ENCODE measurements at regions not wholly inside any gene's neighbourhood (a gene's known extent, or its start where the extent isn't known, plus 50 kb on each side); places are given as distances from the start of the nearest gene placed in this dataset.

DNA sequence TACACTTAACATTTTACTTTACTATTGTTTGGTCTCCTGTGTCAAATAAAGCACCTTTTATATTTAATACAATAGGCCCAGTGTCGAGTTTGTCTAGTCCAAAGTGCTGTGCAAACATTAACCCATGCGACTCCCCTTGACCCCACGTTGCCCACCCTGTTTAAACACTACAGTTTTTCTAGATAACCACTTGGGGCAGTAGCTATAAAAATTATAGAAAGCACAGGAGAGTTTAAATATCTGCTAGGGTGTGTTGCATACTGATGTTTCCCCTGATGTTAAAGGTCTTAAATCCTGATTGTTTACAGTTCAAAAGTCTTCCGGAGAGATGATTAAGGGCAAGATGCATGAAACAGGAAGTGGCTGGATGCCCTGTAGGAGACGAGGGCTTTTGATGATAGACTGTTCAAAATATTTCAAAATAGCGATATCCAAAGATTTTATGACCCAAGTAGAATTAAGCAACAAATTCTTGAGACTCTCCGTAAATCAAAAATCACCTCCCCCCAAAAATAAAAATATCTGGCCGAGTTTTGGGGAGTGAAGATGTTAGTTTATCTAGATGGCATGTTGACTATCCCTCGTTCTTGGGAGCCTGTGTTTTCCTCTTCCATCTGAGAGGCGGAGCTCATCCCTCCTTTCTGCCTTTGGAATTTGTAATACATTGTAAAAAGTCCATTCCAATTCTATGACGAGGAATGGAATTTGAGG lies 167.1 kb downstream of the FGF9 start:
- in situ Hi-C loops (cut with MboI), result no loop called here

More for the DNA sequence above, 167.1 kb downstream of the FGF9 start:
- H3K79me2 ChIP-seq (ENCODE audit: control insufficient read depth, insufficient read depth, low read length), result no peaks in the 10 kb centered on the region
- no peaks in the 10 kb centered on the region for H3K4me1 ChIP-seq (replicated peaks in 1 of 2; ENCODE audit: control insufficient read depth in 2 of 2, insufficient read depth in 2 of 2, low read length in 2 of 2)
- no peaks in the 10 kb centered on the region for H3K36me3 ChIP-seq (ENCODE audit: control insufficient read depth, insufficient read depth, low read length)
- DNase-seq (ENCODE audit: extremely low read depth in 1 of 4, low spot score in 3 of 4) (no peak), ATAC-seq (no peak), FAIRE-seq (no peak)
- POLR2A ChIA-PET, result no interaction called here
- H4K20me1 ChIP-seq (replicated peaks; ENCODE audit: control insufficient read depth, insufficient read depth, low read length), result no peaks in the 10 kb centered on the region
- no peak overlapping the region for H3K9ac ChIP-seq (ENCODE audit: insufficient read depth in 1 of 2, low read depth in 2 of 2, low read length in 2 of 2)
- TF ChIP-seq PTRF (tag; IDR thresholded peaks at IDR 0.05) (no peak), RAD51 (IDR thresholded peaks at IDR 0.05; ENCODE audit: borderline replicate concordance, low read depth) (no peak), ESRRA (IDR thresholded peaks at IDR 0.05; ENCODE audit: borderline replicate concordance, low read depth) (no peak), DIDO1 (tag; IDR thresholded peaks at IDR 0.05; ENCODE audit: low read depth) (no peak), GTF3C2 (IDR thresholded peaks at IDR 0.05; ENCODE audit: borderline replicate concordance, extremely low read depth, insufficient read length) (no peak)
- TF ChIP-seq, protein P1, sequence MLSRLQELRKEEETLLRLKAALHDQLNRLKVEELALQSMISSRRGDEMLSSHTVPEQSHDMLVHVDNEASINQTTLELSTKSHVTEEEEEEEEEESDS (CRISPR knock-in tag; IDR thresholded peaks at IDR 0.05), result no peak
- H2AFZ ChIP-seq (ENCODE audit: low read depth, low read length), result no peak overlapping the region
- intact Hi-C loops (cut with micrococcal nuclease), result no loop called here
- no peaks in the 10 kb centered on the region for H3K9me1 ChIP-seq (ENCODE audit: control insufficient read depth, insufficient read depth, low read length)
- no peak overlapping the region for H3K27ac ChIP-seq (ENCODE audit: extremely low read depth, low read depth, low read length)
- no peak overlapping the region for H3K4me2 ChIP-seq (ENCODE audit: insufficient read depth, low read length)
- no TSS peak for BruUV-seq (replicated peaks)
- H3K4me3 ChIP-seq, result no peak overlapping the region
- H3K27me3 ChIP-seq (ENCODE audit: control insufficient read depth in 2 of 2, insufficient read depth in 2 of 2, low read length in 2 of 2), result no peaks in the 10 kb centered on the region
- WGBS (ENCODE audit: insufficient coverage, low coverage, missing lambda C conversion rate), result 2% methylated on average over 11 of the region's 11 CpGs
- CTCF ChIA-PET (ENCODE audit: low intra/inter-chr PET ratio), result no interaction called here
- H3K9me3 ChIP-seq (replicated peaks; ENCODE audit: control insufficient read depth, insufficient read depth, low read depth, low read length), result no peaks in the 10 kb centered on the region
